HG03108 (cell line): ENCODE measurements at regions not wholly inside any gene's neighbourhood (a gene's known extent, or its start where the extent isn't known, plus 50 kb on each side); places are given as distances from the start of the nearest gene placed in this dataset.

Experiments used
- ATAC-seq: cut with Tn5 transposase; IDR thresholded peaks from one replicate; pipeline ENCODE4 v1.9.1; 2021; ENCODE audit warnings: moderate library complexity; ENCODE audit not compliant: unreplicated experiment

DNA sequence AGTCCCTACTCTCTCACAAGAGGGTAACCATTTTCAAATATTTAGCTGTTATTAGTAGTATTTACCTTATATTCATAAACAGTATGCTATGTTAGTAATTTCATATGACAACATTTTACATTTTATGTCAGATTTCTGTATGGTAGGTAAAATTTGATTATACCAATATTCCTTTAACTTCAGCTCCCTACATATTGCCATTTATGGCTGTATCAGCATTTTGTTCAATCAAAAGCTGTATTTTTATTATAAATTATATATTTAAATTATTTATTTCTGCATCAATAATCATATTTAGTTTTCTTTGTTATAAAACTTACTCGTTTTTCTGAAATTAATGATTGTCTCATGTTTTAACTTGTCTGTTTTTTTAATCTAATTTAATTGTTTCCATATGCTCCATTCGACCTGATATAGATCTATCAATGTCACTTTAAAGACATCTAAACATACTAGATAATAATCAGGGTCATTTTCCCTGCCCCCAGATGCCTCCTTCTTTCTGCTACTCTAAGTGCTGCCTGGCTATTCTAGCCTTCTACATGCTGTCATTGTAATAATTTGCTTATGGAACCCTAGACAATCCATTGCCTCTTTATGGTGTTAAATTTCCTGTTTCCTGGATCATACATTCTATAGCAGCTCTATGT is 1976.7 kb upstream of the ADGRL3 start:
- ATAC-seq: no peak

GRCh38 chr4:59238212-59238611 is 1961.9 kb upstream of the ADGRL3 start:
- no peak for ATAC-seq

- ATAC-seq: no peak
Observed at GRCh38 chr4:59240011-59240410, 1960.1 kb upstream of the ADGRL3 start.

- ATAC-seq: no peak
Observed at GRCh38 chr4:59243038-59243437, 1957.1 kb upstream of the ADGRL3 start.

DNA sequence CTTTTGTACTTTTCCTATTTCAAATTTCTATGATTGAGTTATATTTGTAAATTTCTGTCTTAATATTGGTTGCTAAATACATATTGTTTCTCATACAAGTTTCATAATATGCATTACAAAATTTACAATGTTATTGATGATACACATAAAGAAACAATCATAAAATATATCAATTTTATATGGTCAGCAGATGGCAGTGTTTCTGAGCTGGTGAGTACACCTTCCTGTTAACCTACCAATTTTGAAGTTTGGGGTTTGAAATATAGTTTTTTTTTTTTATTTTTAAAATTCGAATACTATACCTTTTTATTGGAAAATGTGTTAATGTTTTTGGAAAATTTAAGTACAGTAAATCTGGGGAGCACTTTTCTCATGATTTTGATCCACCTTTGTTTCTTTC is 1953.1 kb upstream of the ADGRL3 start:
- ATAC-seq: no peak

DNA sequence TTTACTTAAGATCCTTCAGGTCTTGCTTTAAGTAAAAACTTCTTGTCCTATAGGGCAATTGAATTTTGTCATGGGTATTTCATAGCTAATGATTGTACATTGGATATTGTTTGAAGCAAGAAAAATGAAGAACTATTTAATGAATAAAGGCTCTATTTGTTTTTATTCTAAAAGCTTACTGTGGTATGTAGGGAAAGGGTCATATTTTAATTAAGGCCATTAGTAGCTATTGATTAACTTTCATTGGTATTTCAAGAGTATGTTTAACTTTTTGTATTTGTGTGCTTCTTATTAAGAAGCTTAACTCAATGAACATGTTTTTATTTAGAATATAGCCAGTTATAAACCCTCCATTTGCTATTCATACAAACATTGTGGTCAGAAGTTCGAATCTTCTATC is 1951.8 kb upstream of the ADGRL3 start:
- ATAC-seq: no peak

DNA sequence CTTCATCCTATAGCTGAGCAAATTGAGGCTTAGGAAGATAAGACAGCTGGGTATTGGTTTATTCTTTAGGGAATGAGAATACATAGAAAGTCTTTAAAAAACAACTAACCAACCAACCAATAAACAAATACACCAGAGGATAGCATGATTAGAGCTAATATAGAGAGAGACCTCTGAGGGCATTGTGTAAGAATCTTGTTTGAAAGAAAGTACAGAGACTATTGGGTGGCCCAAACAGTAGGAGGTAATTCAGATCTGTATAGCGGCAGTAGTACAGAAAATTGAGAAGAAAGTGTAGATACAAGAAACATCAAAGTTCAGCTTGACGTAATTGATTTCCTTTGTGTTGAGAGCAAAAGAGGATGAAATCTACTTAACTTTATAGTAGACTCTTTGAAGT is 1951.0 kb upstream of the ADGRL3 start:
- no peak for ATAC-seq

- ATAC-seq: no peak
Observed at GRCh38 chr4:59258002-59258401, 1942.1 kb upstream of the ADGRL3 start.

DNA sequence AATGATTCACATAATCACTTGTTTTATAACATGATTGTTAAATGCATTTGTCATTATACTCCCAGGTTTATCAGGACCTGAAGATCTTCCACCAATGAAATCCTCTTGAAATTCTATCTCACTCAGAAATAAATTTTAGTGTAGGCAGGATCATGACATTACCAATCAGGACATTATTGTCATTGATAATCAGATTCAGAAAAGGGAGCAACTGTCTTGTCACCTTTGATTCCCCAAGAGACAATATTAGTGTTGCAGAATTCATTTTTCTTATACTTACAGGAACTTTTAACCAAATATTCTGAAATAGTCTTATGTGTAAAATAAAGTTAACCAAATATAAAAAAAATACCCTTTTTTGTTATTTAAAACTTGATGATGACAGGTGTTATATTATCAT is 1892.5 kb upstream of the ADGRL3 start:
- ATAC-seq: no peak

- no peak for ATAC-seq
Observed at GRCh38 chr4:59314637-59315036, 1885.5 kb upstream of the ADGRL3 start.

DNA sequence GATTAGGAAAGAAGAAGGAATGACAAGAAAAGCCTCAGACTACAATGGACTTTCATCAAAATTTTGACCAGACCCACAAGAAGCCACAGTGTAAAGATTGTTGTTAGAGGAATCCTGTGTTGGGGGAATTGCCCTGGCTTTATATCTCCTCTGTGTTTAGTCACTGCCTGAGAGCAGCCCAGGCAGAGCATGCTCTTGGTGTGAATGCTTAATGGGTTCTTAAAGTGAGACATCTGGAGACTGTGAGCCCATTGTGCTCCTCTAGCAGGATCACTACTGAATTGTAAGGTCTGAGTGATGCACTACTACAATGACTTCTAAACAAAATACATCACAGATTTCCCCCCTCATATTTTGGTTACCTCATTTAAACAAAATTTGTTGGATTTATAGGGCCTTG is 1860.5 kb upstream of the ADGRL3 start:
- ATAC-seq: no peak

- no peak for ATAC-seq
Observed at GRCh38 chr4:59341506-59341905, 1858.6 kb upstream of the ADGRL3 start.

DNA sequence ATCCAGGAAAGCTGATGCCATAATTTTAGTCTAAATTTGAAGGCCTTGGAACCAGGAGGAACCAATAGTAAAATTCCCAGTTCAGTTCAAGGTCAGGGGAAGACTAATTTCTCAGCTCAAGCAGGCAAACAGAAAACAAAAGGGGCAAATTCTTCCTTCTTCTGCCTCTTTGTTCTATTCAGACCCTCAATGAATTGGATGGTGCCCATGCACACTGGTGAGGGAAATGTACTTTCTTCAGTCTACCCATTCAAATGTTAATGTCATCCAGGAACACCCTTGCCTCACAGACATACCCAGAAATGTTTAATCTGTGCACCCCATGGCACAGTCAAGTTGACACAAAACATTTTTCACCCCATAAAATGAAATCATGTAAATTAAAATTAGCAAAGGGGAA is 1851.2 kb upstream of the ADGRL3 start:
- ATAC-seq: no peak

DNA sequence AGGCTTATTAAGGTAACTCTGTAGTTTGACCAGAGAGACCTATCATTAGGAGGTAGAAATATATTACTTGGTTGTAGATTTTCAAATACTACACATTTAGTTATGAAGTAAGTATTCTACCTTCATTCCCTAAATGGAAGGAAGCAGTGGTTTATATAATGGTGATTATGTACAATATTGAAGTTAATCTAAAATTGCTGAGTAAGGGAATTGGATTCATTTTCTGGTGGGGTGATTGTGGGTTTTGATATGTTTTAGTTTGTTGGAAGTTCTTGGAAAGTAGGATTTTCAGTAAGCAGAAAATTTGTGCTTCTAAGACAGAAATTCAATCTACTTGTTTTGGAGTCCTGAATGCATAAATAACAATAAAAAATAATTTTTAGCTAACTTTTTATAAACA is 1830.9 kb upstream of the ADGRL3 start:
- no peak for ATAC-seq

GRCh38 chr4:59374416-59374815 is 1825.7 kb upstream of the ADGRL3 start:
- ATAC-seq: no peak

- no peak for ATAC-seq
Observed at GRCh38 chr4:59380841-59381366, 1819.2 kb upstream of the ADGRL3 start.

- no peak for ATAC-seq
Observed at GRCh38 chr4:59381591-59381990, 1818.5 kb upstream of the ADGRL3 start.

GRCh38 chr4:59387759-59388758 is 1812.1 kb upstream of the ADGRL3 start:
- ATAC-seq: no peak

GRCh38 chr4:59393780-59394179 is 1806.3 kb upstream of the ADGRL3 start:
- no peak for ATAC-seq

DNA sequence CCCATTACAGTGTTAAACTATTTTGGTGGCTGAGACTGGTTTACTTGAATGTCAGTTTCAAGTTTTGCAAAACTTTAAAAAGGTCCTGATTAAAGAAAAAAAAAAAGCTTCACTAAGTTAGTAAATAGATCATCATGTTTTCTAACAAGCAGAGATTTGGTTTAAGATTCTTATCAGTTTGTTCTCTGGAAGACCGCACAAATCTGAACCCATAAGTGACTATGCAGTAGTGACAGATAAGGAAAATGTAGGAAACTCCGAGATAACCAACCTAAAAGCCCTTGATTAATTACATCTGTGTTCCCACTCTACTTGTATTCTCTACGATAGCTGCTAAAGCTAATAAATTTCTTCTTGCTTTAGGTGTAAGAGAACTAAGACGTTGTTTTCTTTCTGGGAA is 1799.8 kb upstream of the ADGRL3 start:
- no peak for ATAC-seq

- no peak for ATAC-seq
Observed at GRCh38 chr4:59409647-59410046, 1790.5 kb upstream of the ADGRL3 start.

GRCh38 chr4:59412739-59413138 is 1787.4 kb upstream of the ADGRL3 start:
- no peak for ATAC-seq
